Hepatic stellate cell (primary cell): ENCODE measurements at regions not wholly inside any gene's neighbourhood (a gene's known extent, or its start where the extent isn't known, plus 50 kb on each side); places are given as distances from the start of the nearest gene placed in this dataset.

Source experiments
- DNase-seq: peaks from one replicate; pipeline ENCODE4 v3.0.0; 2011; ENCODE audit warnings: low spot score

DNA sequence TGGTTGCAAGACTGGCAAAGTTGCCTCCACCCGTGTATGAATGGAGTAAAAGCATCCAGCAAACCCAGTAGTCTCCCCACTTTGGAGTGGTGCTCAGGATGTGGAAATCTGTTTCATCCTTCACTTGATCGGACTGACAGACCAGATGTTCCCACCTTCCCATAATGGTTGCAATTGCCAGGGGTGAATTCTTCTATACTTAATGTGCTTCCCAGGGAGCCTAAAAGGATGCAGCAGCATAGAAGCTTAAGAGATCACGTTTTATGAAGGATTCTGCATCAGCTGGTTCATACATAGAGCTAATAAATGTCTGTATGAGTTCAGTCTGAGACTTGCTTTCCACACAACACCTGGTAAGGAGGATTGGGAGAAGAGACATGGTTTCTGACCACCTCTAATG is 198.8 kb upstream of the S1PR3 start:
- DNase-seq, result no peak

DNA sequence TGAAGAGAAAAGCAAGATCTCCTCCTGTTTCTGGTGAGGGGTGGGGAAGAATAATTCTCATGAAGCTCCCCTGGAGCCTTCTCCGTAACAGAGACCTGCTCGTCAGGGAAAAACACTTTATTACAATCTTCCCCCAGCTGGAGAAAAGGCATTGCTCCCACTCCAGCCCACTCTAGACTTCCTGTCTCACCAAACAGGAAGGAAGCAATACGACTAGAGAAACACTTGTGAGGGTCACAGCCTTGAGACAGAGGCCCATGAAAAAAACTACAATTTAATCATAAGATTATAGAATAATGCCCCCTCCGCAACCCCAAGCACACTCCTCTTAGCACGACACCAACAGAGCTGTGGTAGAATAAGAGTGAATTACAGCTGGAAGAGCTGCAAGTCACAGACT is 197.2 kb upstream of the S1PR3 start:
- no peak for DNase-seq

DNA sequence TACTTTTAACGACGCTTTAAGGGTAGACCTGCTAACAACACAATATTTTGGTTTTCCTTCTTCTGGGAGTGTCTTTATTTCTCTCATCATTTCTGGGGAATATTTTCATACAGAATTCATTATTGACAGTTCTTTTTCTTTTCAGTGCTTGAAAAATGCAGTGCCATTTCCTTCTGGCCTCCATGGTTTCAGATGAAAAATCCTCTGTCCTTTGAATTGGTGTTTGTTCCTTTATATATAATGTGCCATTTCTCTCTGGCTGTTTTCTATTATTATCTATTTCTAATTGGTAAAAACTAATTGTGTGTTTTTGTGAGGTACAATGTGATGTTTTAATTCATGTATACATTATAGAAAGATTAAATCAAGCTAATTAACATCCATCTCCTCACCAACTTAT is 194.3 kb upstream of the S1PR3 start:
- DNase-seq, result no peak

DNA sequence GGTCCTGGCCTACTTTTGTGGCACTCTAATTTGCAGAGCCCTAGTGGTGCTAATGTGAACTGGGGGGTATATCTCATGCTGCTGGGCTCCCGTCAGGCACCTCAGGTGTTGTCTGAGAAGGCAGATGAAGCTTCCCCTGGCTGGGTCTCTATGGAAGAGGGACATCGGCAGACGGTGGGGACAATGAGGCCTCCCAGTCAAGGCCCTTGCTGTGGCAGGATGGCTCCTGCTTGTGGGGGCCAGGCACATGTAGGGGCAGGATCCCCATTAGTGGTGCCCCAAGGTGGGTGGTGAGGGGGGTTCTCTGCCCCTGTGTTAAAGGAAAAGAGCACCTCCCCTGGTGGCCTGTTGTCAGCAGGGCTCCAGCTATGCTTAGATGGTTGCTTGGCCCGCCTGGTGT is 192.8 kb upstream of the S1PR3 start:
- no peak for DNase-seq

DNA sequence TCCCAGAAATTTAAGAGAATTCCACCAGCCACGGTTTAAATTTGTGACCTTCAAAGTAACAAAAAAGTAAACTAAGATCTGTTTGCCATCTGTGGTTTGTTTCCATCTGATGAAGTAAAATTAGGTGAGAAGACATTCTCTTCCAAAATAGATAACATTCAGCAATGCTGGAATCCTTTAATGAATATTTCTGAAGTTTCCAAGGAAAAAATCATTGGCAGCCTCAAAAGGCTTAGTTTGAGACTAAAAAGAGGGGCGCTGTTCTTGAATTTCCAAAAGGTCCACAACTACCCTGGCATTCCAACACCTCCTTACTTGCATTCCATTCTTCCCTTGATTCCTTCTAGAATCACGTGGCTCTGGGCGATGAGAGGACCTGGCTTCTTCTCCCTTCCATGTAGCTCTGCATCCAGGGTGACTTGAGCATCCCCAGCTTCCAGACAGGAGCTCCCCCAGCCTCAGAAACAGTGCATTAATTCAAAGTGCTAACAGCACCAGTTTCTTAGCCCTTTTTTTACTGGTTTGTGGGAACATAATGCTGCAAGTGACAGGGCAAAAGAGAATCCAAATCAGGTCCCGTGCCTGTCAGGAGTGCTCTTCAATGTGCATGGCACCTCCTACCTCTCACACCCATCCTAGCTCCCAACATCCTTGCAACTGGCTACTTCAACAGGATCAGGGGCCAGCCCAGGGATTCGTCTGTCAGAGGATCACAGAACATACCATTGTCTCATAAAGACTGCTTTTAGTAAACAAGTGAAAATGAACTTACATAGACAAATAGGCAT is 191.5 kb upstream of the S1PR3 start:
- DNase-seq, result no peak

DNA sequence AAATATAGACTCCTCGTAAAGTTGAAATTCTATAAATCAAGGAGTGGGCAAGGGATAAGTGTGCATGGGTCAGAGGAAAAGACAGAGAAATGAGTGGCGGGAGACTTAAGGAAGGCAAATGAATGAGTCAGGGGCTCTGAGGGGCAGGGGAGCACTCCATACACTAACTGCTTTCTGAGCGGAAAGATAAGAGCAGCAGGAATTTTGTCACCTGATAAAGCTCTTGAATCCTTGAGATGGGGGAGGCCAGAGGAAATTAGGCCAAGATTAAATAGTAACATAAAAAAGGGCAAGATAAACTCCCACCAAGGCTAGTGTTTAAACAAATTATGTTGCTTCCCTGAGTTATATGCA is 191.0 kb upstream of the S1PR3 start:
- DNase-seq, result no peak

DNA sequence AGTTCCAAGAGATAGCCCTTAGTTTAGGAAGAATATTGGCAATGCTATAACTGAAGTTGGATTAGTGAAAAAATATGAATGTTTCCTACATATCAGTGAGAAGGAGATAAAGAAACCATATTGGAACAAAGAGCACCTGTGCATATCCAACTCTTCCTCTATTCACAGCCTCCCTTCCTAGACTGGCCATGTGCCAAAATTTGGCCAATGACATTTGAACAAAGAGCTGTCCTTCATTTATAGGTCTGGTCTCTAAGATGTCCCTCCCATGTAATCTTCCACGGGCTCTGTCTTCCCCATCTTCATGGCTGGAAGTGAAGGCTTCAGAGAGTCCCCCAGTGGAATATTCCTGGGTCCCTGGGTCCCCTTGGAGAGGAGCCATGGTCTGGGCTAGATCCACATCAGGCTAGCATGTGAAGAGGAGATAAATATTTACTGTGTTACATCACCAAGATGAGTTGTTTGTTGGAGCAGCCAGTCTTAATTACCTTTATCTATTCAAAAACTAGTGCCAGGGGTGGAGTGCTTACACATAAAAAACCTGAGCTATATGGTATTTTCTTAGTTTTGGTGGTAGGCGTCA is 190.0 kb upstream of the S1PR3 start:
- DNase-seq, result no peak

DNA sequence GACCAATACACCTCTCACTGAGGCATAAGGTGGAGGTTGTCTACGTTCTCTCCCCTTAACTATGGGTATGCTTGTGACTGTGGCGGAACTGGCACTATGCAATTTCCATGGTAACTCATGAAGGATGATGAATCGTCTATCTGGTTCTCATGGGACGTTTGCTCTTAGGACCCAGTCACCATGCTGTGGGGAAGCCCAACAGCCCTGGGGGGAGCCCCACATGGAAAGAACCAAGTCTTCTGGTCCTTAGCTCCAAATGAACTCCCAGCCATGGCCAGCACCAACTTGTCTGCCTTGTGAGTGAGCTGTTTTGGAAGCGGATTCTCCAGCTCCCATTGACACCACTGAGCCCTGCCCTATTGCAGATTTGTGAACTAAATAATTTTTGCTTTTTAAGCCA is 188.7 kb upstream of the S1PR3 start:
- no peak for DNase-seq

DNA sequence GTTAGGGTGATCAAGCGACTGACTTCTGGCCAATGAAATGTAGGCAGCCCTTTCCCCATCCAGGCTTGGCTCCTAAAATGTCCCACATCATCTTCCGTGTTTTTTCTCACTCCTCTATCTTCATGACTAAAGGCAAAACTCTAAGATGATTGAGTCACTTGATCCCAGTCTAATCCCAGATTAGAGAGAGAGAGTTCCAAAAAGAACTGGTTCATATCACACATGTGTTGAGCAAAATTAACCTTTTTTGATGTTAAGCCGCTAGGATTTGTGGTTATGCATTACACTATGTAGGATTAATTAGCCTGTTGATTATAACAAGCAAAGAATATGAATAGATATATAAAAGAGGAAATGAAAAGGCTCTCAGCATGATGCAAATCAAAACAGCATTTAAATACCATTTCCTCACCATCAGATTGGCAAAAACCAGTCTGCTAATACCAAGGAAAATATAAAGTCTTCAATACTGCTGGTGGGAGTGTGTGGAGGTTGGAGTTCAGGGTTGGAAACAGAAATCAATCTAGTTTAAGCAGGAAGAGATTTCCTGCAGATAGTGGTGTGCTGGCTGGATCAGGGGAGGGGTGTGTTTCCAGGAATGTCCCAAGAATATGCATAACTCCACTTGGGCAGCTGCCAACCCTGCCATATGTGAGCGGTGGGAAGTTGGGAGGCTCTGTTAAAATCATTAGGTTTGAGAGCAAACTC is 187.6 kb upstream of the S1PR3 start:
- no peak for DNase-seq

DNA sequence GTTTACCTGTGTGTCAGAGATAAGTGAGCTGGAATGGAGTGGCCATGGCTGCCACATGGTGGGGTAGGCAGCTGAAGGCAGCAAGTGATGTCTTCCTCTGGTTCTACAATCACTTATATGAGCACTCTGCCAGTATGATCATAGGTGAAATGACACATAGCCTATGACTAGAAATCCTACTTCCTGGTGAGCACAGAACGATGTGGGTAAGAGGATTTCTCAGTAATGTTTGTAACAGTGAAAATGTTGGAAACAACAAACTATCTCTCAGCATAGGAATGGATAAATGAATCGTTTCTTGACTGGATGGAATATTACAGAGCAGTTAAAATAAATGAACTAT is 187.0 kb upstream of the S1PR3 start:
- no peak for DNase-seq

DNA sequence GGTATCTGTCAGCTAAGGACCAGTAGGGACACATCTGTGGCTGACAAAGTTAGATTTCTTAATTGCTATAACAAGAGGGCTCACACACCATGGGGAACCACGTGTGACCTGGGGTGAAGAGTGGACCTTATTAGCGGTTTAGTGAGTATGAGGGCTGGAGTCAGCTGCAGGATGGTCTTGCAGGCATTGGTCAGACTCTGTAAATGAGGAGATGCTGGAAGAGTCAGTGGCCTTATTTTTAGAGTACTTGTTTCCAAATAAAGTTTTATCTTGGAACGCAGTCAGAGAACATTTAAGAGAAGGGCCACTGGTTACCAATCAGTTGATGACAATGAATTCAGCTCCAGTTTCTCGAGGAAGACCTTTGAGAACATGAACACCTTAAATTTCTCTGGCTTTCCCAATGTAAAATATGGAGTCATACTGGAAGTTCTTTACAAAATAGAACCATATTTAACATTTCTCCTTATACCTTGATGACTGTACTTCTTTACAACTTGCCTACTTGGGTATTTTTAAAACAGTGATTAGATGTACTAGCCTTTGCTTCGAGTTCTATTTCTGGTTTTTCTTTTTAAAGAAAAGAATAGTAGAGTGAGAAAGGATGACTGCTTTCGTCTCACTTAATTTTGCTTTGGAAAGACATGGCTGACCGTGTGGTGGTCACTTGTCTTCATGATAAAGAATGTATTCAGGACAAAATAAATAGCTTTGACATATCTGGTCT is 185.9 kb upstream of the S1PR3 start:
- DNase-seq, result no peak

DNA sequence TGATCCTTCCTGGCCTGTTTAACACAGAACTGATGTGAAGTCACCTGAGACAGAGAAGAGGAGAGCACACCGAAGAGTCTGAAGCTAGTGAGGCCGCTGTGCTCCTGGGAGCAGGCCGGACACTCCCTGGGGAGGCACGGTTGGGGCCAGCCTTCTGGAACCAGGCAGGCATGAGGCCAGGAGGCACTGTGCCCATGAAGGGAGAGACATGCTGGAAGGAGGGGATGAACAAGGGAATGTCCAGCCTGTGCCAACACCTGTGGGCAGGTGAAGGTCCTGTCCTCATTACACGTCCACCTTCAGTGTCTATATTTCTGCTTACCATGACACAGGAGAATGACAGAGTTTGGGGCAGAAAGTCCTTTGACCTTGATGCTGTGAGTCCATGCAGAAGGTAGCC is 183.8 kb upstream of the S1PR3 start:
- no peak for DNase-seq

DNA sequence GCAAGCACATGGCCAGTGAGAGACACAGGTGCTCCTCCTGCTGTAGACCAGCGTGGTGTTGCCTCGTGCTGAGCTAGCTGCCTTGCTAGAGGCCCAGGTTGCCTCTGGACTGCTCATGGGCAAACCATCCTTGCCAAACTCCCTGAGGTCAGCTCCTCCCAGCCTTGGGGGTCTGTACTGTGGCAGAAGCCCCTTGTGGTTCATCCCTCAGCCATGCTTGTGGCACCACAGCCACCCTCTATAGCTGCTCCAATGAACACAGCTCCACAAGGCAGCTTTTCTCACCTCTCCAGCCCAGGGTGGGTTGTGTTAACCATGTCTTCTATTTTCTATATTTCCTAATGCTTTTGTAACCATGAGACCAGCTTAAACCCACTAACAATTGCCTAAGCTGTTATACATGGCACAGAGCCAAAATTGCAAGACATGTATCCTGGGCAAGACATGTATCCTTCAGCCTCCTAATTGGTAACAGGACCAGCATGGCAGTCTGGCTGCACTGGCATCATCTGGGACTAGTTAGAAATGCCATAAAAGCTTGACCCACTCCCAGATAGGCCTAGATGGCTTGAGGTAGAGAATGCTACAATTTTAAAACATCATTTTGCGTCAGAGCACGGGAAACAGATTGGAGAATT is 183.1 kb upstream of the S1PR3 start:
- no peak for DNase-seq

DNA sequence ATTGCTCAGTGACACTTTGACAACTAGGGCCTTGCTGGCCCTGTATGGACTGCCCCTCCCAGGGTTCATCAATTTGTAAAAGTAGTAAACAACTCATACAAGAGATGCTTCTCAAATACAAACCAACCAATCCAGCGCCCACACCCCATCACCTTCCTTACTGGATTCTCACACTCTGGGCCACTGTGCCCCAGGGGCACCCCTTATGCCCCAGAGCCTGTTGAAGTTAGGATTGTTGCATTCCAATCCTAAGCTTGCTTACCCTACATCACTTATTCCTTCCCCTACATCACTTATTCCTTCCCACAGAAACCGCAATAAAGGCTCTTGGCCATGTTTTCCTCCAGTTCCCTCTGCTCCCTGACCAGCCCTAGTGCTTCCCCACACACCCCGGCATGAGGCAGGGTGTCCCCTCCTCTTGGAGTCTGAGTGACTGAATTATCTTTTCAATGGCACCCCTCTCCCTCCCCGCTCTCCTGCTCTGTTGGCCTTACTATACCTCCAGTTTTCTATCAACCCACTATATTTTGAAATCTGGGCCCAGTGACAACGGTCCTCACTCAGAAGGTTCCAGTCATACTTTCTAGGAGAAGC is 182.4 kb upstream of the S1PR3 start:
- DNase-seq, result no peak

DNA sequence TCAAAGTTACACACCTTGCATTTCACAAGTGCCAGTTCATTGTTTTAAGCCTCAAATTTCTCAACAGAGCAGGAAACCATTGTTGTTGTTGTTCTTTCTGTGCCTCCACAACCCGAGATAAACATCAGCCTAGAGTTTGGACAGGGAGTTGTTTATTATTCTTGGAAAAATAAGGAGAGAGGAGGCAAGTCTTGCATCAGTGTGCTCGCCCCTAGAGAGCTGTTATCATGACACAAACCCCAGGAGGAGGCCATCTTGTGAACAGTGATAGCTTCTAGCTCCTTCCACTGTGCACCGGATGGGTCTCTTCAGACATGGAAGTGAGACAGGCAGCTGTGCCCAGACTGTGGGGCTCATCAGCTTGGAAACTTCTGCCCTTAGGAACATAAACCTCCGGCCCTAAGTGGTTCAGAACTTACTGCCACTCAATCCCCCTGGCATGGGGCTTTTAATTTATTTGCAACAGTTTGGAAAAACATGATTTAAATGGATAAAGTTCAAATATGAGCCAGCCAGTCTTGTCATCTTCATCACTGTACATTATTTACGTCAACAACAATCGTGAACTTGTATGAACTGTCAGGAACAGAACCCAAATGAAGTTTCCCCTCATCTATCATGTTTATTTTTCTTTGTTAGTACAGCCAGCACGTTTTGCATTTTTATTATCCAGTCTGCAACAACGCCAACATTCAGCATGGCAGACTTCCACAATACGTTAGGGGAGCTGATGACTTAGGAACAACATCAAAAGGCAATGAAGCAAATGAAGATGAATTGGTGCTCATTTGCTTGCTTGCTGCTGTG is 181.7 kb upstream of the S1PR3 start:
- DNase-seq, result no peak

DNA sequence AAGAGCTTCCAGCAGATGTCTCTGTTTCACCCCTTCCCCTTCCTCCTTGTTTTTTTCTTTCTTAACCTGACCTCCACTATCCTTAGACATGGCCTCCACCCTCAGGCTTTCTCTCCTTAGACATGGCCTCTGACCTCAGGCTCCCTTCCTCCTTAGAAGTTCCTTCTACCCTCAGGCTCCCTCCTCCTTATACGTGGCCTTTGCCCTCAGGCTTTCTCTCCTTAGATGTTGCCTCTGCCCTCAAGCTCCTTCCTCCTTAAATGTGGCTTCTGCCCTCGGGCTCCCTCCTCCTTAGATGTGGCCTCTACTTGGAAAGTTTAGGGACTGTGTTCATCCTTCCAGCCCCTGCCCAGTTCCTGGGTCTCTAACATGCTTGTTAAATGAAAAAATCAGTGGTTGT is 180.4 kb upstream of the S1PR3 start:
- DNase-seq, result no peak

DNA sequence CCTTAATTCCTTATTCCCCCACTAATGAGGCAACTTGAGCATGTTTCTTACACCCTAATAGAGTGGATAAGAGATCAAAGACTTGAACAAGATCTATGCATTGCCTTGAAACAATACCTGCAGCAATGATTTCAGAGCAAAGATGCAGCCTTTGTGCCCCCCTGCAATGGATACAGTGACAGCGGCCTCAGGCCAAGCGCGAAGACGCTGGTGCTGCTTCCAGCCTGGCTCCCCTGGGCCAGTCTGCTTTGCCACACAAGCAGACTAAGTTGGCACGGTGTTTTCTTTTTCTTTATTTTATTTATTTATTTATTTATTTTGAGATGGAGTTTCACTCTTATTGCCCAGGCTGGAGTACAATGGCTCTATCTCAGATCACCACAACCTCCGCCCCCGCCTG is 179.8 kb upstream of the S1PR3 start:
- DNase-seq, result no peak

DNA sequence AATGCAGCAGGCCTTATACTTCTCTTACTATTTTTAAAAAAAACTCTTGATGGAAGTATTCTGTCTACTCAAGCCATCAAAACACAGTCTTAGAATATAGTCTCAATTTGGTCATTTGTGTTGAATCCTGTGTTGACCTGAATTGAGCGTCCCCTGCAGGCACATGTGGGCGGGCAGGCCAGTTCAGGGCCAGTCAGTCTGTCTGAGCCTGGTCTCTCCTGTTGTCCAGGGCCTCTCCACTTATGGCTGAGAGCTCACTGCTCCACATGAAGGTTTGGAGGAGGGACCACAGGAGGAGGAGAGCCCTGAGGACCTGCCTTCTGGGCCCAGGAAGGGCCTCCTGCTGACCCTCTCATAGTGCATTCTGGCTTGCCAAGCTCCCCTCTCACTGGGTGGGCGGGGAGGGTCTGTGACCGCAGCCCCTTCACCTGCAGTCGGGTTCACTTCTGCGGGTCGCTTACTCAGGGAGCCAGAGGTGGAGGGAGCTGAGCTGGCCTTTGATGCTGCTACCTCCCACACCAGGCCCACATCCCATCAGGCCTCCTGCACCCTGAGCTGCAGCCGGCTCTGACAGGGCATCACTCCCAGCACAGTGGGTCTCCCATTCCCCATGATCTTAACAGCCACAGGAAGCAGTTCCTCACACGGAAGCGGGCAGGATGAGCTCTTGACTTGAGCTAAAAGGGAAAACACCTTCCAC is 178.2 kb upstream of the S1PR3 start:
- DNase-seq, result no peak

DNA sequence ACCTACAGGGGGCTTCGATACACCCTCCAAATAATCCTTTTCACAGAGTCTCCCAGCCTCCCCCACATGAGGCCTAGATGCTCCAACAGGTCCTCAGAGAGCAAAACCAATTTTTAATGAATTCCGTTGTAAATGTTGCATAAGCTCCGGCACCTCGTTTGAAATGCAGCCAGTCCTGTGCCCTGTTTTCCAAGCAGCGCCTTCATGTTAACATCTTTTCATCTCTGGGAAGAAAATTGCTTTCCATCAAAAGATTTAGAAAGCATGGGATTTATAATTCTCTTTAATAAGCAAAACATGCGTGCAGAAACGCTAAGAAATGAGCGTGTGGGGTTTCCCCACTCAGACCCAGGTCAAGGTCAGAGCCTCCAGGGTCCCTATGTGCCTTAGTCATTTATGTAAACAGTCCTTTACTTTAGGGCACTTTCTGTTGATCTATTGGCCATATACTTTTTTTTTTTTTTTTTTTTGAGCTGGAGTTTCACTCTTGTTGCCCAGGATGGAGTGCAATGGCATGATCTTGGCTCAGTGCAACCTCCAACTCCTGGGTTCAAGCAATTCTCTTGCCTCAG is 177.5 kb upstream of the S1PR3 start:
- no peak for DNase-seq

DNA sequence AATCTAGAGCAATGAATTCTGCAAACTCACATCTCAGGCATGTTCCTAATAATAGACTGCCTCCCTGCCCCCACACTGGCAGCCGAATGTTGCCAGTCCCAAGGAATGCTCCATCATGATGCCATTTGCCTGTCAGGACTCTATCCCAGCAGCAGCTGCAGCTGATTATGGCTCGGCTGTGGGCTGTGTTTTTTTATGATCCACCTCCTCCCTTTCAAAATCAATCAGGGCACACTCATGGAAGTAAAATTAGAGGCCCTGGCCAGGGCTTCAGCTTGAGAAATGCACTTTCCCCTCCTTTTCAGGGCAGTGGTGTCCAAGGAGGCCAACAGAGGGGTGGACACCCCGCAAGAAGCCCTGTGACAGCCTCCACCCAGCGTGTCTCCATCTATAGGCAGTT is 176.7 kb upstream of the S1PR3 start:
- peak; percentile 74 for DNase-seq
